Stimulated activated CD4-positive, alpha-beta T cell treated with anti-CD3 and anti-CD28 coated beads, Interleukin-4, amount 100 ng/mL, for 48 hours (primary cell): ENCODE measurements at regions not wholly inside any gene's neighbourhood (a gene's known extent, or its start where the extent isn't known, plus 50 kb on each side); places are given as distances from the start of the nearest gene placed in this dataset.

Source experiments
- DNase-seq, 2 donors: peaks; one replicate each; pipeline ENCODE4 v3.0.0-alpha.2; 2020; ENCODE audit warnings: low read depth in 2 of 2

DNA sequence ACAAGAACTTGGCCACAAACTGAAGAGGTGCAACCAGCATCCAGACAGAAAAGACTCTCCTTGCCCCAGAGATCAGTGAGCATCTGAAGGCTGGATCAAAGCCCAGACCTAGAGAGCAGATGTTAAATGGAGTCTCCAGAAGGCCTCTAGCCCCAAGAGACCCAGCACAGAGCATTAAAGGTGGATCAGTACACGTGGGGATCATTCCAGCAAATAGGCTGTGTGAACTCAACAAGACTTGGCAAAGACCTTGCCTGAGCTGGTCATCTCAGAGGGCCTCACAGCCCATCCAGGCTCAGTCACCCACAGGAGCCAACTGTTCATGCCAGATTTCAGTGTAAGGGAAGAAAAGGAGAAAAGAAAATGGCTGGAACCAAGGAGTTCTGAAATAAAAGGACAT lies 214.0 kb downstream of the ENC1 start:
- DNase-seq: no peak

DNA sequence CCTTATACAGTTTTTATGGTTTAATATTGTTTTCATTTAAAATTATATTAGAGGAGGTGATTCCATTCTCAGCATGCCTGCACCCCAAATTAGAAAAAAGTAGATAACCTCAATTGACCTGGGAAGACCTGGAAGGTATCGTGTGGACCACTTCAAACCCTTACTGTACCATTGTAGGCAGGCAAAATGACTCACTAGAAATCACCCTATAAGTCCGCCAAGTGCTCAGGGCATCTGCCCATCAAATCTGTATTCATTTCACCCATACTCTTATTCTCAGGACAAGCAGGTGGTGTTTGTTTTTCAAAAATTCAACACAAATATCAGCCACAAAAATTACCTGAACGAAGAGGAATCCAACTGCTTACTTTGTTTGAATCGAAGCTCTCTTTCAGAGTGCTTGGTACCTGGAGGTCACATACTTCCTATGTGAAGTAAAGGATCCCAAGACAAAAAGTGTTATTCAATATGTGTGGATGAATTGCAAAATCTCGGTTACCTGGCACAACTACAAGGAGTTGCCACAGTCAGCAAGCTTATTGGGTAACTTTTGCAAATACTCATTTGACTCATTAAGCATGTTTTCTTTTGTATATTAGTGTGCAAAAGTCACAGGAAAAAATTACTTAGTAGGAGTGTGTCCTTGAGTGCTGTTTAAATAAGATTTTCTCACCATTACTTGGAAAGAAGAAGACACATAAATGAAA lies 216.2 kb downstream of the ENC1 start:
- DNase-seq: no peak

DNA sequence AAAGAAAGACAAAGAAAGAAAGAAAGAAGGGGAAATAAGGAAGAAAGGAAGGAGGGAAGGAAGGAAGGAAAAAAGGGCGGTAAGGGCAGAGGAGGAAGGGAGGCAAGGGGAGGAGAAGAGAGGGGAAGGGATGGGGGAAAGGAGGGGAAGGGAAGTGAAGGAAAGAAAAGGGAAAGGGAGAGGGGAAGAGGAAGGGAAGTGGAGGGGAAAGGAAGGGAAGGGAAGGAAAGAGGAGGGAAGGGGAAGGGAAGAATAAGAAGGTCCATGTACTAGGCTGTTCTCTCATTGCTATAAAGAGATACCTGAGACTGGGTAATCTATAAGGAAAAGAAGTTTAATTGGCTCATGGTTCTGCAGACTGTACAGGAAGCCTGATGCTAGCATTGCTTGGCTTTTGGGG lies 217.1 kb downstream of the ENC1 start:
- no peak for DNase-seq

GRCh38 chr5:74422671-74423070 lies 217.9 kb downstream of the ENC1 start:
- no peak for DNase-seq

DNA sequence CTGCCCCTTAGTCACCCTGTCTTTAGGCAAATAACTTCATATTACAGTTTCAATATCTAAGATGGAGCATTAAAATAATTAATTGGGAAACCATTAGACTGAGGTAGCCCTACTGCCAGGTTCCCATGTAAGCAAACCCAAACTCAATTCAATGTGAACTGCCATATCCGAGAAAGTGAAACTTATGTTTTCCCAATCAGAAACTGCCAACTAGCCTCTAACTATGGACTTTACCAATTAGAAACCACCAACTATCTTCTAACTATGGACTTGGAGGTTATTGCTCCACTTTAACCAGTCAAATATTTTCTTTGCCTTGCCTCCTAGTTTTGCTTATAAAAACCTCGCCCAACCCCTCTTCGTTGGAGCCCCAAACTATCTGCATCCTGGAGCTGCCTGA lies 218.5 kb downstream of the ENC1 start:
- DNase-seq: no peak

DNA sequence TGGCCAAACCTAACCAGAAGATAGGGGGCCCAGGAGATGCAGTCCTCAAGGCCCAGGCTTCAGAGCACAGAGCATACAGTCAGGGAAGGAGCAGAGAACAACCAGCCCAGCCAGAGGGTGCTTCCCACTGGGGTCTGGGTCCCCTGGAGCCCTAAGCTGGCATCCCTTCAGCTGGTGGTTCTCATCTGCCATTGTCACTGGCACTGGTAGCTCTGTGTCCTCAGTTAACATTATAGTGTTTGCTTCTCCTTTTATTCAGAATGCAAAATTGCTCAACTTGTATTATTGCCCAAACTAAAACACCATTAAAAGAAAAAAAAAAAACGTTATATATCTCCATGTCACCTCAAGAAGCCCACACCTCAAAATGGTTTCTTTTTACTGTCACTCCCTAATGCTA lies 219.2 kb downstream of the ENC1 start:
- no peak for DNase-seq

DNA sequence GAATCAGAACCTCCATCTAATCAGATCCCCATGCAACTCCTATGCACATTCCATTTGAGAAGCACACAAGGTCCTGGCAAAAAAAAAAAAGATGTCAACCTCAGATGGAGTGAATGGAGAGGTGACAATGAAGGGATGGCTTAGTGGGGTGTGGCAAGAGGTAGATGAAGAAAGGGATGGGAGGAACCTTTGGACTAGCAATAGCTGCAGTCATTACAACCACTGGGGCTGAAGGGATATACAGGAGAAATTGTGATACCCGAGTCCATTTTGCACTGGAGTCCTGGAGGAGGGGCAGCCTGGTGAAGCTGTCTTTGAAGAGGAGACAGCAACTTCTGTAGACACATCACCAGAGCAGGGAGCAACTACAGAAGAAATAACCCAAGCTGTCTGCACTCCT lies 219.6 kb downstream of the ENC1 start:
- no peak for DNase-seq

- DNase-seq: no peak
Observed at GRCh38 chr5:74420220-74420619, 220.3 kb downstream of the ENC1 start.

DNA sequence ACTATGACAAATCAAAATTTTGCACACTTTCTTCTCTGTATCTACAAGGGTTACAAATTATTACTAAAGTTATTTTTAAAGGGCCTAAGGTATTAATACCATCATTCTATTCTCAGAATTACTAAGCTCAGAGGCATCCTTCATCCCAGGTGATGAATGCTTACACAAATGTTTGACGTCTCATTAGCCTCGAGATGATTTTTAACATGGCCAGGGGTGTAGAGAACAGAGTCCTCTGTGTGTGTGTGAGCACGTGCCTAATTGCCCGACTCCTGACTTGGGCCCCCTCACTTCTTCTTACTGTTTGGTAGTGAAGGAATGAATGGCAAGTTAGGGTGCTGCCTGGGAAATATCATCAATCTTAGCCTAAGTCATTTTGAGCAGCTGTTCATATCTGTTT lies 221.1 kb downstream of the ENC1 start:
- no peak for DNase-seq

- no peak for DNase-seq
Observed at GRCh38 chr5:74418709-74419108, 221.8 kb downstream of the ENC1 start.

GRCh38 chr5:74418261-74418660 lies 222.3 kb downstream of the ENC1 start:
- no peak for DNase-seq

GRCh38 chr5:74415695-74416102 lies 224.8 kb downstream of the ENC1 start:
- DNase-seq: no peak

DNA sequence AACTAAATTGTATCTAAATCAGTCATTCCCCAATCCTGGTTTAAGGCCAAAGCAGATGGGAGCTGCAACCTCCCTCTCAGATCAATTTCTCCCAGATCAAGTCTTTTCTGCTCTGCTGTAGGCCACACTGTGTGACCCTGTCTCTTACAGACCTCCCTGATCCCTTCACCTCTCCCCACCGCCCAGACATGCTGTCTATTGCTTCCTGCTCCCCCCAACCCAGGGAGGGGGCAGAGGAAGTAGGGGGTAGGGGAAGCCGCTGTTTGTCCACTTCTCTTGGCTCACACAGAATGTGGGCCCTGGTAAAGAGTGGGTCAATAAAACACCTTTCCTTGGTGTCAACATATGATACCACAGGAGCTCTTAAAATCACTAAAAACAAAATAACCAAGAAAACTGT lies 226.3 kb downstream of the ENC1 start:
- DNase-seq: no peak

DNA sequence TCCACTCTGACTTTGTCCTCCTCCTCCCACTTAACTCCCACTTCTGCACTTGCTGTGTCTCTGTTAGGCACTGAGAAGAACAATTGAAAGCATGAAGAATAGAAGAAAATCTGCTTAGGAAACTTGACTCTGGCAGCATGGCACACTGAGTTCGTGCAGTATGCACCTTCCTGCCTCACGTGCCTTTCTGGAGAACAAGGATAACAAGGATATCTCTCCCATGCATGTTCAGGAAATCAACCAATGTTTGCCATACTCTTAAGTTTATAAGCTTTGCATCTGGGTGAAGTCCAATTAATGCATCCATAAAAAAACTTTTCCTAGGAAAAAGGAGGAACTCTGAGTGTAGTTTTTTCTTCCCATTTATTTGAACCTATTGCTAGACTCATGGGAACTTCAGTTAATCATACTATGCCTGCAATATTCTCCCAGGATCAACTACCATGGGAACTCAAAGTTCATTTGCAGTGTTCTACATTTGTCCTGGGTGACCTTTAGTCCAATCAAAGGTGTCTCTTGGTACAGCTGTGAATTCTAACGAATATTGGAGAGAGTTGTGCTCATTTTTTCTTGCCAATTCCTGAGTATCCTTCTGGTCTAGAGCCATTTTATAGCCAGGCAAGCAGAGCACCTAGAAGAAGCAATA lies 227.0 kb downstream of the ENC1 start:
- DNase-seq: no peak

GRCh38 chr5:74412066-74412465 lies 228.5 kb downstream of the ENC1 start:
- no peak for DNase-seq

GRCh38 chr5:74409712-74410111 lies 230.8 kb downstream of the ENC1 start:
- DNase-seq: no peak

DNA sequence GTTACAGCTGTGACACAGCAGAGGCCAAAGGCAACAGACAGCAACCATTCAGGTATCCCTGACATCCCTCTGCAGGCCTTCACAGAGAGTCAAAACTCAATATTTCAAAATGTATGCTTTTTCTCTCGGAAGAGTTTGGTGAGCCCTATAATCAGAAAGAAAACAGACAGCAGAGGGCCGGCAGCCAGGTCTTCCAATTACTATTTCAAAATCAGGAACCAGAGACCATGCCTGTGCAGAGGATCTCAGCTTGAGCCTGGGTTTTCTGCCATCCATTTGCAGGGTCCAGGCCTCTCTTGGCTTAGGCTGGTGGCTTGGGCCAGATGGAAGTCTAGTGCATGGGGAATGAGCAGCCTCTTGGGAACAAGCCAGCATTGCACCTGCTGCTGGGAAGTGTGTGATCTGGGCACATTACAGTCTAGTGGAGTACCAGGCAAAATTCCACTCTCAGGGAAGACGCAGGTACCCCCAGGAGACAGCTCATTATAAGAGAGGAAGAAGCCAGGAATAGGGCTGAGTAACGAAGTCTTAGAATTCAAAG lies 231.3 kb downstream of the ENC1 start:
- no peak for DNase-seq

GRCh38 chr5:74408150-74409043 lies 232.1 kb downstream of the ENC1 start:
- DNase-seq: no peak

- DNase-seq: no peak
Observed at GRCh38 chr5:74407701-74408100, 232.8 kb downstream of the ENC1 start.

- DNase-seq: no peak
Observed at GRCh38 chr5:74406844-74407243, 233.7 kb downstream of the ENC1 start.

DNA sequence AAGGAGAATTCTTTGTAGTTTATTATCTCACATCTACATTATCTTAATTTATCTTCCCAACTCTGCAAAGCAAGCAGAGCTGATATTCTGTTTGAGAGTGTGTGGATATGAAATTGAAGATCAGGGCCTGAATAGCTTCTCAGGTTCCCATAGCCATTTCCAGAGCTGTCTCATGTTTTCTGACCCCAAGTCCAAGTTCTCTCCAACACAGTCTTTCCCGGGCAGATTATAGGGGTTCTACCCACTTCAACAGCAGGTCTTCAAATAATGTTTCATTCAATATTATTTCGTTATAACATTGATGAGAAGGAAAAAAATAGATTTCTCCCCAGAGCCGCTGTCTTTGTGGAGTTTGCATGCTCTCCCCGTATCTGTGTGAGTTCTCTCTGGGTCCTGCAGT lies 234.9 kb downstream of the ENC1 start:
- DNase-seq: no peak
